HepG2 (cell line): ENCODE measurements at regions not wholly inside any gene's neighbourhood (a gene's known extent, or its start where the extent isn't known, plus 50 kb on each side); places are given as distances from the start of the nearest gene placed in this dataset.
A peak's percentile ranks its signal among the peaks of the same experiment; 100 is the strongest.

Experiments used
- FOXK2 ChIP-seq: fragments of 450-650 bp; IDR thresholded peaks from 2 replicates; pipeline ENCODE4 v1.6.1; 2016
- MEF2D ChIP-seq: sonication (generic); formaldehyde crosslinking; IDR thresholded peaks from 2 replicates; pipeline ENCODE4 v1.5.1; 2020; ENCODE audit warnings: mild to moderate bottlenecking, missing genetic modification reagents
- RBM39 ChIP-seq: fragments of 200-400 bp; formaldehyde crosslinking; IDR thresholded peaks from one replicate; pipeline ENCODE4 v1.6.1; 2018; ENCODE audit warnings: antibody characterized with exemption, mild to moderate bottlenecking, low read depth, low read length; ENCODE audit not compliant: poor library complexity, severe bottlenecking
- SMAD3 ChIP-seq: sonication (generic); formaldehyde crosslinking; IDR thresholded peaks from 2 replicates; pipeline ENCODE4 v1.4.0; 2020; ENCODE audit warnings: missing genetic modification reagents
- ZNF546 ChIP-seq: sonication (generic); formaldehyde crosslinking; conservative IDR thresholded peaks from 2 replicates; pipeline ENCODE4 v1.8.1; 2023; ENCODE audit warnings: mild to moderate bottlenecking, missing genetic modification reagents
- ZNF773 ChIP-seq: sonication (generic); formaldehyde crosslinking; IDR thresholded peaks from 2 replicates; pipeline ENCODE4 v1.4.0; 2020; ENCODE audit warnings: missing genetic modification reagents, borderline replicate concordance
- TF ChIP-seq, protein P1 (sequence below): sonication (generic); formaldehyde crosslinking; conservative IDR thresholded peaks from 2 replicates; pipeline ENCODE4 v1.4.0; 2020; ENCODE audit warnings: mild to moderate bottlenecking, missing genetic modification reagents, moderate library complexity
- TF ChIP-seq, protein P2 (sequence below): sonication (generic); formaldehyde crosslinking; IDR thresholded peaks from 2 replicates; pipeline ENCODE4 v1.5.0; 2020; ENCODE audit warnings: mild to moderate bottlenecking, missing genetic modification reagents, moderate library complexity
- TF ChIP-seq, protein P3 (sequence below): sonication (generic); formaldehyde crosslinking; IDR thresholded peaks from 2 replicates; pipeline ENCODE4 v1.5.0; 2020; ENCODE audit warnings: missing genetic modification reagents

GRCh38 chr10:106189292-106189691 is 975.2 kb downstream of the SORCS1 start:
- TF ChIP-seq MEF2D (CRISPR knock-in tag) (no peak), ZNF773 (CRISPR knock-in tag) (no peak), RBM39 (no peak), FOXK2 (no peak), SMAD3 (CRISPR knock-in tag) (no peak), ZNF546 (no peak)
- TF ChIP-seq, protein P1, sequence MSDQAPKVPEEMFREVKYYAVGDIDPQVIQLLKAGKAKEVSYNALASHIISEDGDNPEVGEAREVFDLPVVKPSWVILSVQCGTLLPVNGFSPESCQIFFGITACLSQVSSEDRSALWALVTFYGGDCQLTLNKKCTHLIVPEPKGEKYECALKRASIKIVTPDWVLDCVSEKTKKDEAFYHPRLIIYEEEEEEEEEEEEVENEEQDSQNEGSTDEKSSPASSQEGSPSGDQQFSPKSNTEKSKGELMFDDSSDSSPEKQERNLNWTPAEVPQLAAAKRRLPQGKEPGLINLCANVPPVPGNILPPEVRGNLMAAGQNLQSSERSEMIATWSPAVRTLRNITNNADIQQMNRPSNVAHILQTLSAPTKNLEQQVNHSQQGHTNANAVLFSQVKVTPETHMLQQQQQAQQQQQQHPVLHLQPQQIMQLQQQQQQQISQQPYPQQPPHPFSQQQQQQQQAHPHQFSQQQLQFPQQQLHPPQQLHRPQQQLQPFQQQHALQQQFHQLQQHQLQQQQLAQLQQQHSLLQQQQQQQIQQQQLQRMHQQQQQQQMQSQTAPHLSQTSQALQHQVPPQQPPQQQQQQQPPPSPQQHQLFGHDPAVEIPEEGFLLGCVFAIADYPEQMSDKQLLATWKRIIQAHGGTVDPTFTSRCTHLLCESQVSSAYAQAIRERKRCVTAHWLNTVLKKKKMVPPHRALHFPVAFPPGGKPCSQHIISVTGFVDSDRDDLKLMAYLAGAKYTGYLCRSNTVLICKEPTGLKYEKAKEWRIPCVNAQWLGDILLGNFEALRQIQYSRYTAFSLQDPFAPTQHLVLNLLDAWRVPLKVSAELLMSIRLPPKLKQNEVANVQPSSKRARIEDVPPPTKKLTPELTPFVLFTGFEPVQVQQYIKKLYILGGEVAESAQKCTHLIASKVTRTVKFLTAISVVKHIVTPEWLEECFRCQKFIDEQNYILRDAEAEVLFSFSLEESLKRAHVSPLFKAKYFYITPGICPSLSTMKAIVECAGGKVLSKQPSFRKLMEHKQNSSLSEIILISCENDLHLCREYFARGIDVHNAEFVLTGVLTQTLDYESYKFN: no peak
- TF ChIP-seq, protein P2, sequence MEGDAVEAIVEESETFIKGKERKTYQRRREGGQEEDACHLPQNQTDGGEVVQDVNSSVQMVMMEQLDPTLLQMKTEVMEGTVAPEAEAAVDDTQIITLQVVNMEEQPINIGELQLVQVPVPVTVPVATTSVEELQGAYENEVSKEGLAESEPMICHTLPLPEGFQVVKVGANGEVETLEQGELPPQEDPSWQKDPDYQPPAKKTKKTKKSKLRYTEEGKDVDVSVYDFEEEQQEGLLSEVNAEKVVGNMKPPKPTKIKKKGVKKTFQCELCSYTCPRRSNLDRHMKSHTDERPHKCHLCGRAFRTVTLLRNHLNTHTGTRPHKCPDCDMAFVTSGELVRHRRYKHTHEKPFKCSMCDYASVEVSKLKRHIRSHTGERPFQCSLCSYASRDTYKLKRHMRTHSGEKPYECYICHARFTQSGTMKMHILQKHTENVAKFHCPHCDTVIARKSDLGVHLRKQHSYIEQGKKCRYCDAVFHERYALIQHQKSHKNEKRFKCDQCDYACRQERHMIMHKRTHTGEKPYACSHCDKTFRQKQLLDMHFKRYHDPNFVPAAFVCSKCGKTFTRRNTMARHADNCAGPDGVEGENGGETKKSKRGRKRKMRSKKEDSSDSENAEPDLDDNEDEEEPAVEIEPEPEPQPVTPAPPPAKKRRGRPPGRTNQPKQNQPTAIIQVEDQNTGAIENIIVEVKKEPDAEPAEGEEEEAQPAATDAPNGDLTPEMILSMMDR: peak; percentile 23
- TF ChIP-seq, protein P3, sequence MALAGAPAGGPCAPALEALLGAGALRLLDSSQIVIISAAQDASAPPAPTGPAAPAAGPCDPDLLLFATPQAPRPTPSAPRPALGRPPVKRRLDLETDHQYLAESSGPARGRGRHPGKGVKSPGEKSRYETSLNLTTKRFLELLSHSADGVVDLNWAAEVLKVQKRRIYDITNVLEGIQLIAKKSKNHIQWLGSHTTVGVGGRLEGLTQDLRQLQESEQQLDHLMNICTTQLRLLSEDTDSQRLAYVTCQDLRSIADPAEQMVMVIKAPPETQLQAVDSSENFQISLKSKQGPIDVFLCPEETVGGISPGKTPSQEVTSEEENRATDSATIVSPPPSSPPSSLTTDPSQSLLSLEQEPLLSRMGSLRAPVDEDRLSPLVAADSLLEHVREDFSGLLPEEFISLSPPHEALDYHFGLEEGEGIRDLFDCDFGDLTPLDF: no peak
